H1 (cell line): ENCODE measurements at regions not wholly inside any gene's neighbourhood (a gene's known extent, or its start where the extent isn't known, plus 50 kb on each side); places are given as distances from the start of the nearest gene placed in this dataset.

Experiments used
- CTCF ChIA-PET: fragments of 300-600 bp; sonication (Branson Sonifier 250); formaldehyde crosslinking; loops from one replicate; lab custom pipeline; 2021; ENCODE audit not compliant: partially characterized antibody; lab: Charles Lee
- POLR2A ChIA-PET: fragments of 300-600 bp; sonication (Branson Sonifier 250); formaldehyde crosslinking; loops from one replicate; lab custom pipeline; 2021; ENCODE audit warnings: inconsistent platforms; ENCODE audit not compliant: partially characterized antibody; lab: Charles Lee
- DNase-seq, 2 experiments: peaks; one replicate each; pipeline versions ENCODE4 v3.0.0 to v3.0.0-alpha.2; 2010 to 2022; ENCODE audit warnings: low spot score in 2 of 2, low read depth in 1 of 2, mixed read lengths in 1 of 2
- FAIRE-seq: peaks from 2 replicates; lab custom pipeline; 2011; peaks lifted over from hg19 to GRCh38; lab: Jason Lieb, UNC
- H2AFZ ChIP-seq: 2 replicates; pipeline ENCODE4 v1.8.1; 2012; ENCODE audit warnings: low read length, inconsistent platforms
- H2AK5ac ChIP-seq: 2 replicates; pipeline ENCODE4 v1.6.1; 2013; ENCODE audit warnings: low read depth, low read length
- H2BK120ac ChIP-seq: replicated peaks from 2 replicates; pipeline ENCODE3; 2013; ENCODE audit warnings: low read depth, low read length, inconsistent platforms
- H2BK12ac ChIP-seq: 2 replicates; pipeline ENCODE4 v1.6.1; 2013; ENCODE audit warnings: low read depth, low read length
- H2BK15ac ChIP-seq: 2 replicates; pipeline ENCODE4 v1.6.1; 2013; ENCODE audit warnings: low read length
- H2BK20ac ChIP-seq: 2 replicates; pipeline ENCODE4 v1.6.1; 2013; ENCODE audit warnings: low read length
- H2BK5ac ChIP-seq: 2 replicates; pipeline ENCODE4 v1.6.1; 2013; ENCODE audit warnings: low read depth, low read length
- H3K14ac ChIP-seq: 2 replicates; pipeline ENCODE4 v1.6.1; 2013; ENCODE audit warnings: inconsistent platforms; ENCODE audit not compliant: insufficient read length
- H3K18ac ChIP-seq: 2 replicates; pipeline ENCODE4 v1.6.1; 2013; ENCODE audit warnings: low read length; ENCODE audit errors: extremely low read depth
- H3K23ac ChIP-seq: 2 replicates; pipeline ENCODE4 v1.6.1; 2013; ENCODE audit warnings: inconsistent platforms; ENCODE audit not compliant: insufficient read length
- H3K23me2 ChIP-seq: 2 replicates; pipeline ENCODE4 v1.6.1; 2013; ENCODE audit warnings: low read depth, low read length
- H3K27ac ChIP-seq: 2 replicates; pipeline ENCODE4 v1.6.1; 2011; ENCODE audit warnings: low read depth, low read length, inconsistent platforms
- H3K27me3 ChIP-seq, 4 experiments: replicated peaks in 1 of 4; 1 replicate in 1 of 4; 2 replicates in 3 of 4; pipeline versions ENCODE4 v1.6.1 to v1.8.1; 2011 to 2013; ENCODE audit warnings: low read length in 3 of 4, mild to moderate bottlenecking in 3 of 4, inconsistent platforms in 2 of 4, mixed read lengths in 2 of 4, moderate library complexity in 1 of 4; ENCODE audit not compliant: control insufficient read depth in 3 of 4, insufficient read depth in 3 of 4; ENCODE audit errors: extremely low read depth in 1 of 4
- H3K36me3 ChIP-seq, 4 experiments: 2 replicates each; pipeline versions ENCODE4 v1.6.1 to v1.8.1; 2011 to 2013; ENCODE audit warnings: mild to moderate bottlenecking in 4 of 4, low read length in 3 of 4, moderate library complexity in 2 of 4, control low read depth in 1 of 4, inconsistent platforms in 1 of 4; ENCODE audit not compliant: insufficient read depth in 4 of 4, control insufficient read depth in 2 of 4
- H3K4ac ChIP-seq: replicated peaks from 2 replicates; pipeline ENCODE3; 2013; ENCODE audit warnings: low read length, low read depth, mixed read lengths, inconsistent platforms; ENCODE audit not compliant: insufficient read length
- H3K4me1 ChIP-seq, 4 experiments: replicated peaks in 1 of 4; 1 replicate in 1 of 4; 2 replicates in 3 of 4; pipeline versions ENCODE4 v1.6.1 to v1.8.1; 2011 to 2013; ENCODE audit warnings: low read length in 3 of 4, inconsistent platforms in 2 of 4, mixed read lengths in 1 of 4; ENCODE audit not compliant: insufficient read depth in 4 of 4, control insufficient read depth in 3 of 4
- H3K4me2 ChIP-seq, 2 experiments: 2 replicates each; pipeline versions ENCODE4 v1.6.1 to v1.8.1; 2011 to 2013; ENCODE audit warnings: low read depth in 2 of 2, low read length in 2 of 2, control low read depth in 1 of 2, inconsistent platforms in 1 of 2, mild to moderate bottlenecking in 1 of 2; ENCODE audit not compliant: insufficient read depth in 1 of 2
- H3K4me3 ChIP-seq, 4 experiments: fragments of 200-600, 300-600 bp in 1 of 4; sonication (generic), shearing (Covaris generic), sonication (Bioruptor Twin) in 1 of 4; 2 replicates each; pipeline versions ENCODE4 v1.5.1 to v1.8.1; 2011 to 2016; ENCODE audit warnings: low read length in 4 of 4, low read depth in 3 of 4, control low read depth in 2 of 4, inconsistent platforms in 2 of 4, mild to moderate bottlenecking in 2 of 4, mixed read lengths in 1 of 4, moderate library complexity in 1 of 4; ENCODE audit not compliant: insufficient read depth in 2 of 4; ENCODE audit errors: extremely low read depth in 1 of 4
- H3K56ac ChIP-seq: replicated peaks from 2 replicates; pipeline ENCODE3; 2013; ENCODE audit warnings: low read depth, mild to moderate bottlenecking, mixed read lengths, low read length, inconsistent platforms; ENCODE audit not compliant: insufficient read length
- H3K79me1 ChIP-seq: 2 replicates; pipeline ENCODE4 v1.6.1; 2013; ENCODE audit warnings: low read depth, low read length, control low read depth
- H3K79me2 ChIP-seq, 2 experiments: 2 replicates each; pipeline versions ENCODE4 v1.6.1 to v1.8.1; 2012 to 2013; ENCODE audit warnings: low read length in 2 of 2, mild to moderate bottlenecking in 2 of 2, inconsistent platforms in 1 of 2; ENCODE audit not compliant: insufficient read depth in 2 of 2, control insufficient read depth in 1 of 2
- H3K9ac ChIP-seq, 4 experiments: replicated peaks in 1 of 4; 1 replicate in 1 of 4; 2 replicates in 3 of 4; pipeline versions ENCODE4 v1.6.1 to v1.8.1; 2011 to 2013; ENCODE audit warnings: low read depth in 3 of 4, low read length in 3 of 4, control low read depth in 2 of 4, mild to moderate bottlenecking in 2 of 4, moderate library complexity in 2 of 4, inconsistent platforms in 1 of 4; ENCODE audit errors: extremely low read depth in 1 of 4
- H3K9me3 ChIP-seq, 2 experiments: 2 replicates each; pipeline versions ENCODE4 v1.6.1 to v1.8.1; 2012 to 2013; ENCODE audit warnings: mild to moderate bottlenecking in 2 of 2, moderate library complexity in 2 of 2, control low read depth in 1 of 2, inconsistent platforms in 1 of 2, low read depth in 1 of 2, low read length in 1 of 2, mixed read lengths in 1 of 2; ENCODE audit not compliant: insufficient read depth in 2 of 2
- H4K20me1 ChIP-seq, 2 experiments: replicated peaks in 1 of 2; 2 replicates each; pipeline versions ENCODE3 to v1.8.1; 2011 to 2013; ENCODE audit warnings: inconsistent platforms in 2 of 2, low read length in 2 of 2, mild to moderate bottlenecking in 1 of 2; ENCODE audit not compliant: insufficient read depth in 2 of 2, control insufficient read depth in 1 of 2
- H4K5ac ChIP-seq: 2 replicates; pipeline ENCODE4 v1.6.1; 2013; ENCODE audit warnings: low read length, low read depth, mixed read lengths, inconsistent platforms; ENCODE audit not compliant: insufficient read length
- H4K8ac ChIP-seq: 2 replicates; pipeline ENCODE4 v1.8.0; 2013; ENCODE audit warnings: mild to moderate bottlenecking, moderate library complexity, low read length, inconsistent platforms; ENCODE audit not compliant: insufficient read depth; ENCODE audit errors: extremely low read depth
- H4K91ac ChIP-seq: replicated peaks from 2 replicates; pipeline ENCODE3; 2013; ENCODE audit warnings: low read length, mixed read lengths, inconsistent platforms; ENCODE audit not compliant: insufficient read length
- JUN ChIP-seq: IDR thresholded peaks from 2 replicates; pipeline ENCODE4 v1.6.1; 2011; ENCODE audit warnings: low read depth, mild to moderate bottlenecking, improper control_type of control experiment, low read length
- MAFK ChIP-seq: IDR thresholded peaks from 2 replicates; pipeline ENCODE4 v1.6.1; 2012; ENCODE audit warnings: low read depth, mild to moderate bottlenecking, improper control_type of control experiment, low read length
- NANOG ChIP-seq: IDR thresholded peaks from 2 replicates; pipeline ENCODE4 v1.6.1; 2011; ENCODE audit warnings: low read length, low read depth, mild to moderate bottlenecking, inconsistent platforms; ENCODE audit not compliant: insufficient read depth, poor library complexity, severe bottlenecking
- NRF1 ChIP-seq: IDR thresholded peaks from 2 replicates; pipeline ENCODE4 v1.6.1; 2011; ENCODE audit warnings: mild to moderate bottlenecking, low read depth, low read length, improper control_type of control experiment
- POLR2AphosphoS5 ChIP-seq: IDR thresholded peaks from 2 replicates; pipeline ENCODE4 v1.6.1; 2011; ENCODE audit warnings: low read depth, low read length
- SIRT6 ChIP-seq: IDR thresholded peaks from one replicate; pipeline ENCODE4 v1.7.1; 2012; ENCODE audit warnings: low read length, inconsistent platforms
- TAF7 ChIP-seq: optimal IDR thresholded peaks from 2 replicates; pipeline ENCODE3; 2011; ENCODE audit warnings: low read depth, mild to moderate bottlenecking, inconsistent platforms, low read length, moderate library complexity, borderline replicate concordance
- WGBS, 2 experiments: shearing (Covaris generic) in 1 of 2; methylation state at CpG; one replicate each; pipeline versions ENCODE4 v1.1.6 to v1.1.7; 2013 to 2015; ENCODE audit warnings: low lambda C conversion rate in 2 of 2, mixed read lengths in 2 of 2, inconsistent platforms in 1 of 2, low coverage in 1 of 2, missing lambda C conversion rate in 1 of 2; ENCODE audit not compliant: insufficient replicate concordance in 2 of 2, insufficient coverage in 1 of 2, insufficient read length in 1 of 2; ENCODE audit errors: extremely low coverage in 1 of 2, missing lambda C conversion rate in 1 of 2; 5-methylcytosine and 5-hydroxymethylcytosine counted together

DNA sequence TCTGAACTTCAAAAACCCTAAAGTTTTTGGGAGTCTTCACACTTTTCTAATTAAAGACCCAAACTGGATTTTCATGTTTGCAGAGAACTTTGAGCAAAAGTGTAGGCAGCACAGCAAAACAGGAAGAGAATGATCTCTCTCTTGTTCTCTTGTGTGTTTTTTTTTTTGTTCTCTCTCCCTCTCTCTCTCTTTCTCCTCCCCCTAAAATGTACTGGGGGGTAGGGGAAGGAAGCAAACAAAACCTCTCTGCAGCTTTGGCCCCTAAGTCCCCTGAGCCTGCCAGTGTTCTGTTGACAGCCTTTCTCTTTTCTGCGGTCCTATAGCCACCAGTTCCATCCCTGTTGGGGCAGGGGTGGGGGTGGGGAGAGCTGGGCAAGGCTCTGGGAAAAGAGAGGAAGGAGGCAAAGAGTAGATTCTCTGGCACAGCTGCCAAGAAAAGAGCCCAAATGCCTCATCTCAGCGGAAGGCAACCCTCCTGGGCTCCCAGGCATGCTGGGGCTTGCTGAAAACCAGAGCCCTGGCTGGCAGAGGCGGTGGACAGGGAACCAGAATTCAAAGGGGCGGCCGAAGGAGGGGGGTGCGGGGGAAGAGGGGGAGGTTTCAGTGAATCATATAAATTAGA is 295.3 kb downstream of the SOX9 start:
- Histone ChIP-seq H3K9ac (no peak overlapping the region), H2AFZ (no peak overlapping the region), H3K23me2 (no peaks in the 10 kb centered on the region), H3K4me1 (peaks cover 0 to 6% (median 0%) of the 10 kb centered on the region in 4 experiments; a peak in 2 of 7 replicates), H3K56ac (no peak overlapping the region), H4K91ac (no peak overlapping the region), H3K9me3 (peaks cover 2 to 5% of the 10 kb centered on the region in 2 experiments; a peak in 2 of 4 replicates), H2BK15ac (no peak overlapping the region), H4K5ac (peak overlapping the region; percentile 20), H4K20me1 (no peaks in the 10 kb centered on the region), H2BK12ac (no peak overlapping the region), H3K79me1 (no peaks in the 10 kb centered on the region), H2BK120ac (no peak overlapping the region), H3K36me3 (no peaks in the 10 kb centered on the region), H3K4me2 (no peak overlapping the region; a peak in 1 of 4 replicates), H3K79me2 (no peaks in the 10 kb centered on the region), H3K27me3 (peaks cover 0 to 5% (median 3%) of the 10 kb centered on the region in 4 experiments; a peak in 3 of 7 replicates), H2AK5ac (no peak overlapping the region), H4K8ac (no peak overlapping the region), H2BK5ac (no peak overlapping the region), H3K27ac (no peak overlapping the region), H3K23ac (no peak overlapping the region), H3K4me3 (no peak overlapping the region), H2BK20ac (no peak overlapping the region), H3K18ac (no peak overlapping the region; the same call in 1 of the 2 replicates), H3K14ac (no peak overlapping the region), H3K4ac (no peak overlapping the region)
- POLR2A ChIA-PET, result no interaction called here
- TF ChIP-seq MAFK (no peak), NANOG (no peak), NRF1 (no peak), JUN (no peak), SIRT6 (no peak), TAF7 (no peak), POLR2AphosphoS5 (no peak)
- WGBS, 2 experiments, result 65% methylated on average over 5 of the region's 6 CpGs; no CpG with 5 or more reads in 1 of the 2 experiments
- CTCF ChIA-PET, result interaction anchor here (1.0 to 1.3 kb wide), 3 partner anchors 9 to 19 kb away, joined by 3 to 4 read pairs (median 4); no protein-coding TSS in a partner anchor
- FAIRE-seq, result no peak
- no peak for DNase-seq
